GM23248 (cell line): ENCODE measurements at regions not wholly inside any gene's neighbourhood (a gene's known extent, or its start where the extent isn't known, plus 50 kb on each side); places are given as distances from the start of the nearest gene placed in this dataset.

Source experiments
- DNase-seq: peaks from one replicate; pipeline ENCODE4 v3.0.0-alpha.2; 2015
- H2AFZ ChIP-seq: fragments of 200-600 bp; sonication (generic); 2 replicates; pipeline ENCODE4 v1.6.1; 2016; ENCODE audit warnings: antibody characterized with exemption
- H3F3A ChIP-seq: fragments of 200-600 bp; sonication (generic); 2 replicates; pipeline ENCODE4 v1.6.1; 2016; ENCODE audit warnings: mild to moderate bottlenecking, antibody characterized with exemption, mixed run types; ENCODE audit not compliant: insufficient read depth
- H3K27ac ChIP-seq: fragments of 200-600 bp; sonication (generic); 2 replicates; pipeline ENCODE4 v1.5.1; 2016; ENCODE audit warnings: mild to moderate bottlenecking
- H3K27me3 ChIP-seq: fragments of 200-600 bp; sonication (generic); replicated peaks from 2 replicates; pipeline ENCODE4 v1.6.1; 2016; ENCODE audit warnings: mild to moderate bottlenecking; ENCODE audit not compliant: insufficient read depth
- H3K36me3 ChIP-seq: fragments of 200-600 bp; sonication (generic); 2 replicates; pipeline ENCODE4 v1.6.1; 2016; ENCODE audit warnings: low read depth, mild to moderate bottlenecking
- H3K4me1 ChIP-seq: fragments of 200-600 bp; sonication (generic); 2 replicates; pipeline ENCODE4 v1.6.1; 2016; ENCODE audit warnings: mild to moderate bottlenecking; ENCODE audit not compliant: insufficient read depth
- H3K4me2 ChIP-seq: fragments of 200-600 bp; sonication (generic); one replicate; pipeline ENCODE4 v1.6.1; 2016; ENCODE audit warnings: mild to moderate bottlenecking; ENCODE audit not compliant: unreplicated experiment
- H3K4me3 ChIP-seq: fragments of 200-600 bp; sonication (generic); 2 replicates; pipeline ENCODE4 v1.5.1; 2016; ENCODE audit warnings: mild to moderate bottlenecking
- H3K79me2 ChIP-seq: fragments of 200-600 bp; sonication (generic); 2 replicates; pipeline ENCODE4 v1.6.1; 2016; ENCODE audit warnings: mild to moderate bottlenecking; ENCODE audit not compliant: insufficient read depth
- H3K9ac ChIP-seq: fragments of 200-600 bp; sonication (generic); 2 replicates; pipeline ENCODE4 v1.6.1; 2016; ENCODE audit warnings: mild to moderate bottlenecking
- H3K9me2 ChIP-seq: fragments of 200-600 bp; sonication (generic); 2 replicates; pipeline ENCODE4 v1.6.1; 2016; ENCODE audit warnings: mixed run types, mild to moderate bottlenecking, moderate library complexity; ENCODE audit not compliant: insufficient read depth
- H3K9me3 ChIP-seq: fragments of 200-600 bp; sonication (generic); one replicate; pipeline ENCODE4 v1.6.1; 2017; ENCODE audit warnings: low read depth
- H4K20me1 ChIP-seq: fragments of 200-600 bp; sonication (generic); 2 replicates; pipeline ENCODE4 v1.6.0; 2016; ENCODE audit not compliant: insufficient read depth
- EZH2 ChIP-seq: fragments of 200-600 bp; sonication (generic); IDR thresholded peaks from 2 replicates; pipeline ENCODE4 v1.6.1; 2018; ENCODE audit warnings: antibody characterized with exemption, mild to moderate bottlenecking; ENCODE audit not compliant: insufficient read depth, poor library complexity, severe bottlenecking
- EZH2phosphoT487 ChIP-seq: fragments of 200-600 bp; sonication (generic); IDR thresholded peaks from 2 replicates; pipeline ENCODE4 v1.6.1; 2018; ENCODE audit warnings: antibody characterized with exemption, moderate library complexity, mild to moderate bottlenecking, low read depth; ENCODE audit not compliant: insufficient read depth
- WGBS, 2 experiments: methylation state at CpG; one replicate each; pipeline ENCODE4 v1.1.6; 2015 to 2017; ENCODE audit warnings: low lambda C conversion rate in 2 of 2, low coverage in 1 of 2; ENCODE audit errors: missing lambda C conversion rate in 2 of 2; 5-methylcytosine and 5-hydroxymethylcytosine counted together
- in situ Hi-C: fragments of 300-500 bp; cut with MboI; formaldehyde crosslinking; loops from 2 replicates; pipeline ENCODE4 v1.15.0; 2020

- Histone ChIP-seq H3K4me2 (no peak overlapping the region), H3K9me2 (no peaks in the 10 kb centered on the region), H3K4me3 (no peak overlapping the region), H3K36me3 (no peaks in the 10 kb centered on the region), H3K27me3 (no peaks in the 10 kb centered on the region), H3K9ac (no peak overlapping the region), H2AFZ (no peak overlapping the region), H3K4me1 (no peaks in the 10 kb centered on the region), H3K27ac (no peak overlapping the region), H3K79me2 (no peaks in the 10 kb centered on the region), H3F3A (no peaks in the 10 kb centered on the region), H4K20me1 (no peaks in the 10 kb centered on the region), H3K9me3 (no peaks in the 10 kb centered on the region)
- no peak for TF ChIP-seq EZH2
- no peak for TF ChIP-seq EZH2phosphoT487
- DNase-seq: no peak
- in situ Hi-C loops: no loop called here
- WGBS, 2 experiments: 38 to 57% methylated on average over 1 of the region's 1 CpG
These were observed 106.3 kb upstream of the PTPRZ1 start for GRCh38 chr7:121766676-121767075.

- in situ Hi-C loops: no loop called here
- peak; percentile 17 for DNase-seq
These were observed 111.6 kb upstream of the PTPRZ1 start for GRCh38 chr7:121761399-121761798.

GRCh38 chr7:121755818-121756552, 117.0 kb upstream of the PTPRZ1 start:
- Histone ChIP-seq H2AFZ (no peak overlapping the region), H3K79me2 (no peaks in the 10 kb centered on the region), H3K4me1 (no peaks in the 10 kb centered on the region), H3K9ac (no peak overlapping the region), H3K4me3 (no peak overlapping the region), H3K36me3 (no peaks in the 10 kb centered on the region), H3K9me3 (no peaks in the 10 kb centered on the region), H3K4me2 (no peak overlapping the region), H3K27me3 (peaks cover 5% of the 10 kb centered on the region; the same call in 1 of the 2 replicates), H3K9me2 (no peaks in the 10 kb centered on the region), H4K20me1 (no peaks in the 10 kb centered on the region), H3F3A (no peaks in the 10 kb centered on the region), H3K27ac (no peak overlapping the region)
- TF ChIP-seq EZH2: no peak
- TF ChIP-seq EZH2phosphoT487: no peak
- no peak for DNase-seq
- WGBS, 2 experiments: 49 to 52% methylated on average over 6 of the region's 6 CpGs
- in situ Hi-C loops: loop anchor here (10.0 kb wide), 1 partner anchor 239 kb away; no protein-coding TSS in a partner anchor

More at GRCh38 chr7:121761399-121761798, 111.6 kb upstream of the PTPRZ1 start:
- Histone ChIP-seq H3K4me2 (no peak overlapping the region), H3F3A (no peaks in the 10 kb centered on the region), H3K36me3 (no peaks in the 10 kb centered on the region), H3K27ac (no peak overlapping the region), H2AFZ (no peak overlapping the region), H3K27me3 (no peaks in the 10 kb centered on the region), H3K79me2 (no peaks in the 10 kb centered on the region), H3K9ac (no peak overlapping the region), H3K4me3 (no peak overlapping the region), H3K9me3 (no peaks in the 10 kb centered on the region), H3K4me1 (no peaks in the 10 kb centered on the region), H4K20me1 (no peaks in the 10 kb centered on the region), H3K9me2 (no peaks in the 10 kb centered on the region)
- TF ChIP-seq EZH2: no peak
- no peak for TF ChIP-seq EZH2phosphoT487
- WGBS, 2 experiments: 31% methylated on average over 1 of the region's 1 CpG

- Histone ChIP-seq H3K9me3 (no peaks in the 10 kb centered on the region), H3K9me2 (no peaks in the 10 kb centered on the region), H3K9ac (no peak overlapping the region), H3K27ac (no peak overlapping the region), H2AFZ (no peak overlapping the region), H3F3A (no peaks in the 10 kb centered on the region), H3K36me3 (no peaks in the 10 kb centered on the region), H3K4me1 (no peaks in the 10 kb centered on the region), H3K27me3 (peaks cover 5% of the 10 kb centered on the region; the same call in 1 of the 2 replicates), H3K4me3 (no peak overlapping the region), H4K20me1 (no peaks in the 10 kb centered on the region), H3K79me2 (no peaks in the 10 kb centered on the region), H3K4me2 (no peak overlapping the region)
- in situ Hi-C loops: loop anchor here (10.0 kb wide), 1 partner anchor 240 kb away; no protein-coding TSS in a partner anchor
- TF ChIP-seq EZH2: no peak
- no peak for TF ChIP-seq EZH2phosphoT487
- peak; percentile 15 for DNase-seq
- 26 to 29% methylated on average over 2 of the region's 2 CpGs for WGBS, 2 experiments
These were observed 117.7 kb upstream of the PTPRZ1 start for GRCh38 chr7:121755286-121755685.
